Pancreas (tissue), 10 donors: ENCODE measurements at regions not wholly inside any gene's neighbourhood (a gene's known extent, or its start where the extent isn't known, plus 50 kb on each side); places are given as distances from the start of the nearest gene placed in this dataset.
A peak's percentile ranks its signal among the peaks of the same experiment; 100 is the strongest.

Experiments used
- ATAC-seq, 4 donors: fragments of 200-7000 bp; cut with Tn5 transposase; one replicate each; pipeline versions ENCODE4 v1.8.0 to v1.9.1; 2020; ENCODE audit warnings: mild to moderate bottlenecking in 4 of 4, moderate library complexity in 4 of 4
- DNase-seq, 6 donors: peaks; one replicate each; pipeline ENCODE4 v3.0.0-alpha.2; 2020
- FAIRE-seq: peaks from 2 replicates; lab custom pipeline; 2012; peaks lifted over from hg19 to GRCh38; lab: Jason Lieb, UNC
- H3K27ac ChIP-seq, 4 donors: fragments of 200-600 bp; sonication (generic); 1 replicate in 3 of 4; 2 replicates in 1 of 4; pipeline versions ENCODE4 v1.5.0 to v1.8.0; 2020
- H3K27me3 ChIP-seq, 4 donors: fragments of 200-600 bp; one replicate each; pipeline ENCODE4 v1.8.0; 2021
- H3K36me3 ChIP-seq, 3 donors: fragments of 200-600 bp; sonication (generic) in 1 of 3; one replicate each; pipeline versions ENCODE4 v1.5.0 to v1.8.0; 2020 to 2021
- H3K4me1 ChIP-seq, 3 donors: fragments of 200-600 bp; one replicate each; pipeline ENCODE4 v1.8.0; 2021
- H3K4me3 ChIP-seq, 4 donors: fragments of 200-600 bp; sonication (generic) in 2 of 4; one replicate each; pipeline versions ENCODE4 v1.5.0 to v1.8.0; 2020 to 2021
- H3K9me3 ChIP-seq, 4 donors: fragments of 200-600 bp; one replicate each; pipeline ENCODE4 v1.8.0; 2021
- CTCF ChIP-seq, 4 donors: fragments of 200-600 bp; sonication (generic) in 3 of 4; IDR thresholded peaks; one replicate each; pipeline versions ENCODE4 v1.5.0 to v1.8.0; 2021; ENCODE audit warnings: antibody characterized with exemption in 4 of 4
- WGBS, 2 donors: extraction: QIAGEN DNeasy Blood & Tissue Kit; methylation state at CpG; one replicate each; pipeline ENCODE4 v1.1.7; 2013; 5-methylcytosine and 5-hydroxymethylcytosine counted together
- intact Hi-C, 3 donors: fragments of 100-400 bp; cut with DNase I; formaldehyde crosslinking; loops; one replicate each; pipeline versions ENCODE4 v1.11.1 to v1.14.2; 2022
- donor health status: healthy with polysubstance abuse.
- donor health status: DM: no; HTN: no; CAD: no; lungs with moderate emphysema.
- donor health status: DM: no; HTN: no; CAD: no.
- donor health status: control.
- donor health status: control.
- donor health status: Bipolar disorder and iron deficiency.
- donor health status: DM: yes; HTN: yes; CAD: no.
- donor health status: DM: no; HTN: no; CAD: no.
- donor health status: DM: no; HTN: no; CAD: no.
- donor health status: DM: yes; HTN: yes; CAD: no.

- DNase-seq = no peak
- Histone ChIP-seq H3K27me3 (no peaks in the 10 kb centered on the region), H3K36me3 (no peaks in the 10 kb centered on the region), H3K4me1 (peaks cover 0 to 9% (median 5%) of the 10 kb centered on the region in 3 donors), H3K4me3 (no peak overlapping the region), H3K27ac (no peak overlapping the region), H3K9me3 (no peaks in the 10 kb centered on the region)
- no peak for ATAC-seq
- TF ChIP-seq CTCF (IDR thresholded peaks at IDR 0.05) = no peak
- no peak for FAIRE-seq
- 90 to 97% methylated on average over 1 of the region's 1 CpG for WGBS, 2 donors
- intact Hi-C loops = loop anchor here in 1 of 3 donors (10.0 kb wide), 1 partner anchor 1146 kb away; the partner anchor contains the start of gene TENT5A
Observed at GRCh38 chr6:80608881-80609280, 502.4 kb downstream of the BCKDHB start.

GRCh38 chr6:80607811-80608391, 501.4 kb downstream of the BCKDHB start:
- FAIRE-seq = no peak
- Histone ChIP-seq H3K27me3 (no peaks in the 10 kb centered on the region), H3K4me3 (no peak overlapping the region), H3K9me3 (no peaks in the 10 kb centered on the region), H3K4me1 (peaks cover 0 to 9% (median 5%) of the 10 kb centered on the region in 3 donors), H3K27ac (no peak overlapping the region), H3K36me3 (no peaks in the 10 kb centered on the region)
- ATAC-seq = peak; percentile 89 to 94 (median 93)
- DNase-seq = no peak
- no peak for TF ChIP-seq CTCF (IDR thresholded peaks at IDR 0.05)
- intact Hi-C loops = loop anchor here in 1 of 3 donors (10.0 kb wide), 1 partner anchor 1147 kb away; the partner anchor contains the start of gene TENT5A
- WGBS, 2 donors = 52 to 60% methylated on average over 4 of the region's 4 CpGs

GRCh38 chr6:80605165-80605989, 498.9 kb downstream of the BCKDHB start:
- H3K4me3 ChIP-seq = no peak overlapping the region
- no peaks in the 10 kb centered on the region for H3K36me3 ChIP-seq
- no peak for DNase-seq
- FAIRE-seq = peak; percentile 73
- H3K4me1 ChIP-seq = peaks cover 0 to 9% (median 5%) of the 10 kb centered on the region in 3 donors
- H3K27ac ChIP-seq = no peak overlapping the region
- no peaks in the 10 kb centered on the region for H3K27me3 ChIP-seq
- H3K9me3 ChIP-seq = no peaks in the 10 kb centered on the region
- intact Hi-C loops = loop anchor here in 1 of 3 donors (10.0 kb wide), 1 partner anchor 1149 kb away; the partner anchor contains the start of gene TENT5A
- ATAC-seq = peak in 3 of 4 donors; percentile 75 to 79 (median 77)
- 8 to 11% methylated on average over 4 of the region's 4 CpGs for WGBS, 2 donors
- peak; percentile 8 to 42 (median 34) for TF ChIP-seq CTCF (IDR thresholded peaks at IDR 0.05)

GRCh38 chr6:80603679-80604078, 497.2 kb downstream of the BCKDHB start:
- no peaks in the 10 kb centered on the region for H3K36me3 ChIP-seq
- no peak for TF ChIP-seq CTCF (IDR thresholded peaks at IDR 0.05)
- ATAC-seq (no peak), DNase-seq (no peak), FAIRE-seq (no peak)
- H3K27ac ChIP-seq = no peak overlapping the region
- intact Hi-C loops = loop anchor here in 1 of 3 donors (10.0 kb wide), 1 partner anchor 1151 kb away; the partner anchor contains the start of gene TENT5A
- no peak overlapping the region for H3K4me3 ChIP-seq
- H3K9me3 ChIP-seq = no peaks in the 10 kb centered on the region
- H3K4me1 ChIP-seq = peaks cover 0 to 9% (median 5%) of the 10 kb centered on the region in 3 donors
- no peaks in the 10 kb centered on the region for H3K27me3 ChIP-seq
